HCT116 (cell line): ENCODE measurements at regions not wholly inside any gene's neighbourhood (a gene's known extent, or its start where the extent isn't known, plus 50 kb on each side); places are given as distances from the start of the nearest gene placed in this dataset.
"Not testable (repeated sequence)": the region's sequence is repeated elsewhere in the genome, so short reads cannot be mapped to it uniquely, and the experiment has no call there.

Experiments used
- EZH2 ChIP-seq: fragments of 200-600 bp; sonication (generic); IDR thresholded peaks from 2 replicates; pipeline ENCODE4 v1.6.1; 2017; ENCODE audit warnings: antibody characterized with exemption, mixed run types
- POLR2A ChIP-seq: IDR thresholded peaks from 2 replicates; pipeline ENCODE4 v1.7.0; 2011; ENCODE audit warnings: borderline replicate concordance; ENCODE audit not compliant: insufficient read depth, insufficient read length; ENCODE audit errors: extremely low read depth
- RAD21 ChIP-seq: IDR thresholded peaks from 2 replicates; pipeline ENCODE4 v1.6.1; 2012; ENCODE audit warnings: low read depth, mild to moderate bottlenecking

DNA sequence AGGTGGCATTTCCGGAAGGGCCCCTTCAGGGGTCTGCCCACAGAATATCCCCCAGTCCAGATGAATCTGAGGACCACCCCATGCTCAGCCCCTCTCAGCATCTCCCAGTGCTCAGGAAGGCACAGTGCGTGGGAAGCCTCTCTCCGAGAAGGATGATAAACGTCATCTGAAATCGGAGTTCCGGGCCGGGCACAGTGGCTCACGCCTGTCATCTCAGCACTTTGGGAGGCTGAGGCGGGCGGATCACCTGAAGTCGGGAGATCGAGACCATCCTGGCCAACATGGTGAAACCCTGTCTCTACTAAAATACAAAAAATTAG lies 74.5 kb upstream of the PPP1R26 start:
- TF ChIP-seq RAD21, EZH2, POLR2A: not testable (repeated sequence)
